A673 (cell line): ENCODE measurements at regions not wholly inside any gene's neighbourhood (a gene's known extent, or its start where the extent isn't known, plus 50 kb on each side); places are given as distances from the start of the nearest gene placed in this dataset.

Experiments
- BruUV-seq: library from RNA; stranded (reverse); fragments of 400-500 nt; replicated peaks from 2 replicates; lab custom pipeline; 2021; lab: Mats Ljungman, UMichigan
- CTCF ChIA-PET: fragments of 300-600 bp; sonication (Branson Sonifier 250); formaldehyde crosslinking; loops from one replicate; lab custom pipeline; 2022; ENCODE audit warnings: antibody characterized with exemption; lab: Charles Lee
- POLR2A ChIA-PET: fragments of 300-600 bp; sonication (Branson Sonifier 250); formaldehyde crosslinking; loops from one replicate; lab custom pipeline; 2022; ENCODE audit warnings: antibody characterized with exemption; ENCODE audit not compliant: low non-redundant PET; lab: Charles Lee
- DNase-seq: peaks from one replicate; pipeline ENCODE4 v3.0.0-alpha.2; 2015; ENCODE audit warnings: low spot score
- H3K27ac ChIP-seq: fragments of 200-600 bp; sonication (generic); 2 replicates; pipeline ENCODE4 v1.5.1; 2016; ENCODE audit warnings: mixed run types, low read depth, mild to moderate bottlenecking, mixed read lengths, antibody characterized with exemption, low read length; ENCODE audit not compliant: poor library complexity, severe bottlenecking
- H3K27me3 ChIP-seq: fragments of 200-600 bp; sonication (generic); replicated peaks from 2 replicates; pipeline ENCODE4 v1.6.1; 2017; ENCODE audit warnings: mixed run types, low read depth, mild to moderate bottlenecking, mixed read lengths, antibody characterized with exemption, low read length; ENCODE audit not compliant: insufficient read depth, poor library complexity
- H3K36me3 ChIP-seq: fragments of 200-600 bp; sonication (generic); 2 replicates; pipeline ENCODE4 v1.6.1; 2016; ENCODE audit warnings: mixed run types, mild to moderate bottlenecking, mixed read lengths, antibody characterized with exemption, low read length; ENCODE audit not compliant: insufficient read depth, poor library complexity, severe bottlenecking
- H3K4me1 ChIP-seq: fragments of 200-600 bp; sonication (generic); 2 replicates; pipeline ENCODE4 v1.6.1; 2017; ENCODE audit warnings: mixed run types, mild to moderate bottlenecking, mixed read lengths, antibody characterized with exemption, low read length; ENCODE audit not compliant: insufficient read depth, poor library complexity, severe bottlenecking
- H3K4me3 ChIP-seq: fragments of 200-600 bp; sonication (generic); 2 replicates; pipeline ENCODE4 v1.5.1; 2016; ENCODE audit warnings: low read depth, mixed run types, mild to moderate bottlenecking, mixed read lengths, low read length; ENCODE audit not compliant: poor library complexity, severe bottlenecking
- H3K9me3 ChIP-seq: fragments of 200-600 bp; sonication (generic); 2 replicates; pipeline ENCODE4 v1.6.1; 2016; ENCODE audit warnings: mixed run types, low read depth, mild to moderate bottlenecking, mixed read lengths, antibody characterized with exemption, low read length; ENCODE audit not compliant: poor library complexity, severe bottlenecking
- CTCF ChIP-seq: fragments of 300-800, 200-600 bp; sonication (generic); conservative IDR thresholded peaks from 2 replicates; pipeline ENCODE4 v1.5.1; 2017; ENCODE audit warnings: low read depth, mild to moderate bottlenecking, antibody characterized with exemption, low read length, moderate library complexity, mixed read lengths
- EZH2 ChIP-seq: fragments of 200-600 bp; sonication (generic); IDR thresholded peaks from 2 replicates; pipeline ENCODE4 v1.6.1; 2017; ENCODE audit warnings: borderline replicate concordance, low read depth, mild to moderate bottlenecking, mixed read lengths, antibody characterized with exemption, low read length; ENCODE audit not compliant: poor library complexity, severe bottlenecking
- intact Hi-C: fragments of 100-400 bp; cut with micrococcal nuclease; formaldehyde crosslinking; loops from one replicate; pipeline ENCODE4 v1.10.0; 2022; ENCODE audit not compliant: unreplicated experiment

- CTCF ChIA-PET: interaction anchor here (0.6 kb wide), 1 partner anchor 11 kb away, joined by 3 read pairs; no protein-coding TSS in a partner anchor
- Histone ChIP-seq H3K9me3 (no peaks in the 10 kb centered on the region), H3K27me3 (no peaks in the 10 kb centered on the region), H3K27ac (no peak overlapping the region), H3K4me1 (peaks cover 20% of the 10 kb centered on the region), H3K4me3 (no peak overlapping the region), H3K36me3 (no peaks in the 10 kb centered on the region)
- POLR2A ChIA-PET: no interaction called here
- no peak for TF ChIP-seq EZH2
- no peak for TF ChIP-seq CTCF
- DNase-seq: no peak
- BruUV-seq: no TSS peak
- intact Hi-C loops: no loop called here
Measured at GRCh38 chr2:12536976-12537375, 179.8 kb upstream of the TRIB2 start.

DNA sequence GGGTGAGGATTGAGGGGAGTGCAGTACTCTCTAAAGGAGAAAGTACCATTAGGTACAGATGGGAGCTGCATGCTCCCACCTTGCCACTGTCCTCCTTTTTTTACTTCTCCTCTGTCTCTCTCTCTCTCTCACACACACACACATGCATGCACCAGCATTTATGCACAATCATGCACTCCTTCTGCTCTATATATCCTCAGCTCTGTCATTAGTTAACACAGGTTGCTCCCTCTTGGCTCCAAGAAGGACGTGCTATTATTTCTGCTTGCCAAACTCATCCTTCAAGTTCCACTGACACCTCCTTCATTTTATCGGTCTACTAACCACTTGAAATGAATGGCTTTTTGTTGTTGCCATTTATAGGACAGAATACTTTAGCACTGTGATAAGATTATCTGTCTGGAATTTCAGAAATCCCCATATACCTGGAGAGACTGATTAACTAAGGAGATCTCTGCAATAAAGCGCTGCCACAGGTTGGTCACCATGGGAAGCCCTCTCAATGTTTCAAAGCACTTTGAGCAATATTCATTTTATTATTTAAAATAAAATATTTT, 178.5 kb upstream of the TRIB2 start:
- Histone ChIP-seq H3K4me3 (no peak overlapping the region), H3K27me3 (no peaks in the 10 kb centered on the region), H3K9me3 (no peaks in the 10 kb centered on the region), H3K27ac (no peak overlapping the region), H3K36me3 (no peaks in the 10 kb centered on the region), H3K4me1 (peaks cover 20% of the 10 kb centered on the region)
- TF ChIP-seq CTCF (no peak), EZH2 (no peak)
- ChIA-PET POLR2A (no interaction called here), CTCF (no interaction called here)
- BruUV-seq: no TSS peak
- DNase-seq: no peak
- intact Hi-C loops: no loop called here

- no TSS peak for BruUV-seq
- Histone ChIP-seq H3K36me3 (no peaks in the 10 kb centered on the region), H3K4me1 (peaks cover 9% of the 10 kb centered on the region), H3K4me3 (no peak overlapping the region), H3K9me3 (no peaks in the 10 kb centered on the region), H3K27me3 (no peaks in the 10 kb centered on the region), H3K27ac (no peak overlapping the region)
- CTCF ChIA-PET: no interaction called here
- intact Hi-C loops: no loop called here
- no peak for TF ChIP-seq EZH2
- no peak for TF ChIP-seq CTCF
- no peak for DNase-seq
- POLR2A ChIA-PET: no interaction called here
Measured at GRCh38 chr2:12539336-12539735, 177.4 kb upstream of the TRIB2 start.
